Hepatocyte (in vitro differentiated cells): ENCODE measurements at regions not wholly inside any gene's neighbourhood (a gene's known extent, or its start where the extent isn't known, plus 50 kb on each side); places are given as distances from the start of the nearest gene placed in this dataset.

ENCODE experiments used
- CTCF ChIP-seq: fragments of 200-600 bp; sonication (generic); IDR thresholded peaks from 2 replicates; pipeline ENCODE4 v1.5.1; 2016; ENCODE audit warnings: antibody characterized with exemption, mild to moderate bottlenecking; ENCODE audit not compliant: poor library complexity
- EZH2 ChIP-seq: fragments of 200-600 bp; sonication (generic); IDR thresholded peaks from 2 replicates; pipeline ENCODE4 v1.6.1; 2016; ENCODE audit warnings: antibody characterized with exemption, mild to moderate bottlenecking, borderline replicate concordance
- EZH2phosphoT487 ChIP-seq: fragments of 200-600 bp; sonication (generic); IDR thresholded peaks from one replicate; pipeline ENCODE4 v1.6.1; 2018; ENCODE audit warnings: antibody characterized with exemption, mild to moderate bottlenecking, low read depth, moderate library complexity; ENCODE audit not compliant: unreplicated experiment, severe bottlenecking

- TF ChIP-seq EZH2 (no peak), CTCF (no peak), EZH2phosphoT487 (no peak)
Observed at GRCh38 chr14:71694591-71695530, 237.4 kb upstream of the RGS6 start.
